NCI-H460 (cell line): ENCODE measurements at regions not wholly inside any gene's neighbourhood (a gene's known extent, or its start where the extent isn't known, plus 50 kb on each side); places are given as distances from the start of the nearest gene placed in this dataset.

ENCODE experiments used
- DNase-seq: peaks from one replicate; pipeline ENCODE4 v3.0.0-alpha.2; 2016; ENCODE audit warnings: low read depth; ENCODE audit errors: extremely low read depth

DNA sequence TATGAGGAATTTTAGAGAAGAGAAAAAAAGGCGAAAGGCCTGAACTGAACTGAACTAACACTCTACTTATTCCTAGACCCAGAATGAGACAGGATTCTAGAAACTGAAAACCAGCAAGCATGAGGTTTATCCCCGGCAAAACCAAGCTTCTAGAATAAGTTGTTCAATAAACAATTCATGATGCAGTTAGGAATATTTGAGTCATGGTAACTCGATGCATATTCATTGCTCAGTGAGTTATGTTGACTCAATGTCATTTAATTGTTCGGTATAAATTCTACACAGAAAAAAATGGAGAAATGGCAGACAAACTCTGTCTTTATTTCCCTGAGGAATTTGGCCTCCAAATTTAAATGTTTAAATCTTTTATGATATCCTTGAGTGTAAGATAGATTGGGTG, 321.5 kb downstream of the SATB2 start:
- no peak for DNase-seq

DNA sequence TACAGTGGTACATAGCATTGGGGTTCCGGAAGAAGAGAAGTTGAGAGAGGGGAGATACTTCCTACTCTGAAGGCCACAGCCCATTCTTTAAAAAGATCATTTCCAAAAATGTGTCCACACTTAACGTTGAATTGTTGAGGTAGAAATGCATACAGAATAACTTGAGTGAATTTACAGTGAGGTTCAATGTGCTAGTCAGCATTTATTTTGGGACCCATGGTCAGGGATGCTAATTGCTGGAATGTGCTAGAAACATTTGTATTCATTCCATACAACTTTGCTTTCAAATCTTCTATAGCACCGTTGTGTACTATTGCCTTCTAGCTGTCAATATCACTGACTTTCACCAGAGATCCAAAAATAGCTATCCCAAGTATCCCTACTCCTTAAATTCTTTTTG, 325.9 kb downstream of the SATB2 start:
- DNase-seq = no peak

DNA sequence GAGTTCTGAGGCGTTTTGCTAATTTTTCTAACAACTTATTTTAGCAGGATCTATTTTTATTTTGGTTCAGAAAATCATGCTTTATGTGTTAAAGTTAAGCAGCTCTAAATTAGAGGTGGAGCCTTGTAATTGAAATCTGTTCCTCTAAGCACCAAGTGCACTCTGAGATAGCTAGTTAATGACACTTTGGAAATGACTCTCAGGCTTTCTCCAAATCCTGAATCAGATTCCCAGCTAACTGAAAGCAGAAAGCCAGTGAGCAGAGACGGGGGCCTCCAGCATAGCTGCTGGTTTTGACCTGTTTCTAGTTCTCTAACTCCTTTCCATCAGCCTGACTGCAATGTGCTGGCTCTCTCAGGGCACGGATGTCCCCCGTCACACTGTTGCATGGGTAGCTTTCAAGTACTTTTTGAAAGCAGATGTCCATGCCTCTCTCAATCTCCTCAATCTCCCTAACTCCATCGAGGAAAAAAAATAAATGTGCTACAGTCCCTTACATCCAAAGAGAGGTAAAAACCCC, 326.5 kb downstream of the SATB2 start:
- DNase-seq = no peak

DNA sequence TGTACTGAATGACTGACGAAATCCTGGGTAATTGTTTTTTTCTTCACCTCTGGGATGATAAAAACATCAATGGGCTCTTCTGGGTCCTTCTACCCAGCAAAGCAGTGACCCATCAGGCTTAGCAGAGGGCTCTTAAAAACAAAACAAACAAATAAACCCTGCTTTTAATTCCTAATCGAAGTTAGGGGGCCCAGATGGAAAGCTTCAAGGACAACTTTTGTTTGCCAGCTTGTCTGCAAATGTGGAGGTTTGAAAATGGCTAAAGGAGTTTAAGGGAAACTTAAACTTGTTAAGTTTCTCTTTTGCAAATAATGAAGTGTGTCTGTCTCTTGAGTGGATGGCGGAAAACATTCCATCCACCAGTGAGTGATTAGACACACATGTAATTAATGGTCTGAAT, 327.2 kb downstream of the SATB2 start:
- DNase-seq = no peak

DNA sequence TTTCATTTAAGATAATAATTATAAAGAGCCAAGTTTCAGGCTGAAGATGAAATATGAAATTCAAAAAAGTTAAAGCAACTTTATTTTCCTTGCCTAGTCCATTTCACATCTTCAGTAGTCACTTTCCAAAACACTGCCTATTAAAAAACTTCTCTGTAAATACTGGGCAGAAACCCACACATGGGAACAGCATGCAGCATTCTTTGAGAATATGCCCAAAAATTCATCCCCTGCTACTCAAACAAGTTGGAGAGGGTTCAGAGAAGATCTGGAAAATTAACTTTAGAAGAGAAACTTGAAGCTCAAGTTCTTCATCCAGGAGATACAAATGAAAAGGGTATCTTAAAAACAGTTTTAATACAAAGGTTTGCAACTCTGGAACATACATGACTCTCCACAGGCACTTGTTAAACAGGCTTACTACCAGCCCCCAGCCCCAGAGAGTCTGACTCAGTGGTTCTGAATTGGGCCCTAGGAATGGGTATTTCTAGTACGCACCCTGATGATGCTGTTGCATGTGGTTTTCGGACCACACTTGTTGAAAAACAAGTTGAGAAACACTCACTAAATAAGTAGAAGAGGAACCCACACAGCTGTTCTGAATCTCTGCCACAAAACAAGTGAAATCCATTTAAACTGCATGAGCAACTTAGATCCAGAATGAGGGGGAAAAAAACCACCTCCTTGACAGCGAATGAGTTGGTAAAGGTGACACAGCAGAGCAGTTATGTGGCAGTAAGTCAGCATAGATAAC, 329.1 kb downstream of the SATB2 start:
- no peak for DNase-seq

DNA sequence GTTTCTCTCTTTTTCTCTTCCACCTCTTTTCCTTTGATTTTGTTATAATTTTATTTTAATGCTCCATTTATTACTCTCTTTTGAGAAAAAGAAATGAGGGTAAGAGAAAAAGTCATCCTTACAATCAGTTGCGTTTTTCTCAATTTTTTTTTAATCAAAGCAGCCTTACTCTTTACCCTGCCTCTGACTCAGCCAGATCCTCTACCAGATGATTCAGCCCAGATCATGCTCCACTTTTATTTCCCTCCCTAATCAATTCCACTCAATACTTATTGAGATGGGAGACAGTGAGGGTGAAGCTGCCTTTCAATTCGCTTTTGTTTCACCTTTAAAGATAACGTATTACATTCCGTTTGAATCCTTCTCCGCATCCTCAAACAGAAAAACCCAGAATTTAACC, 337.9 kb downstream of the SATB2 start:
- no peak for DNase-seq

DNA sequence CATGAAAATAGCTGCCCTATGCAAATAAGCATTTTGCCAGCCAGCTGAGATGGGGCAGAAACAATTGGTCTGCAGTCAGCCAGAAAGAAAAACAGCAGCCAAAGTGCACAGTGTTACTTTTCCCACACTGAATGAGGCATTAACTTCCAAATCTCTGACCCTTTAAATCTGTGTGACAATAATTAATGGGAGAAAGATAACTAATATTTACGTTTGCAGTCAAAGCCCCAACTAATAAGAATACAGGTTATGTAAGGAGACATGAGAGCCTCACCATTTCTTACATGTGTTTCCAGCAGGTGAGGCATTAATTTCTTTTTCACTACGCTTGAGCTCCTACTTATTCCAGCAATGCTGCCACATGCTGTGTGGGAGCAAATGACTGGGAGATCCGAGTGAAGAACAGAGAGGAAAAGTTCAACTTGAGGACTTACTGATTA, 339.0 kb downstream of the SATB2 start:
- no peak for DNase-seq

DNA sequence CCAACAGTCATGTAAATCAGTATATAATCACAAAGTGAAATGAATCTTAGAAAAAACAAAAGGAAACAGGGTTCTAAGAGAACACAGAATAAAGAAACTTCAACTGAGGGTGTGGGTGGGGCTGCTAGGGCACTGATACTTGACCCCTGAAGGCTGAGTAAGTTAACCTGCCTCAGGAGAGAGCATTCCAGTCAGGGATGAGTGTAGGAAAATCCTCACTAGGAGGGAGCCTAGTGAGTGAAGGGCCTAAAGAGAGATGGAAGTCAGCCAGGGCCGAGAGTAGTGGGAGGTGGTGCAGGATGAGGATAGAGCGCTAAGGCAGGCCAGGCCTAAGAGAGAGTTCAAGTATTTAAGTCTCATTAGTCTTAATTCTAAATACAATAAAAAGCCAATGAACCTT, 342.6 kb downstream of the SATB2 start:
- no peak for DNase-seq

DNA sequence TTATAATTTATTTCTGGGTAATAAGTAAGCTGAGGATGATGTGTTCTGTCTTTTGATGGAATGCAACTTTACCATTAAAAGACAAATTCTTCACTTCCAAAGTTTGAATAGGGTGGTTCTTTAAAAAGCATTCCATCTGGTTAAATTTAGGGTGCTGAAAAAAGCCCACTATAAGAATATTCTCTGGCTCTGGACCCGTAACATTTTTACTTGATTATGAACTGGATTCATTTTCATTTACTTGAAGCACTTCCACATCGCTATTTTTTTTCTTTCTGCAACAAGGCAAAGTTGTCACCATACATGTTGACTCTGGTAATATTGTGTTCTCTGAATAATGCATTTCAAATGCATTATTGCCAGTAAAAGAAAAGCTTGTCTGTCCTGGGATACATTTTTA, 344.6 kb downstream of the SATB2 start:
- DNase-seq = no peak

DNA sequence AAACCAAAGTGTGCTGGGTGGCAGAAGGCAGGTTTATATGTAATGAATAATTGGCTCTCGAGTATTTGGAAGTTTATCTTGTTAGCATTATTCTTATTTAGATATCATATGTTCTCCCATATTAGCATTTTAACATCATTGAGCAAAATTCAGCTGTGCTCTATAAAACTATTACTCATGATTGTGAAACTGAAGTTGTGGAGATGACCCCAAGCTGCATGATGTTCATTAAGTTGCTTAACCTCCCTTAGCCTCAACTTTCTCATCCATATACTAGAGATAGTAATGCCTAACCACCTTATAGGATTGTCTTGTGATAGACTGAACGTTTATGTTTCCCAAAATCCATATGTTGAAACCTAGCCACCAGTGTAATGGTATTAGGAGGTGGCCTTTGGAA, 346.3 kb downstream of the SATB2 start:
- DNase-seq = no peak

DNA sequence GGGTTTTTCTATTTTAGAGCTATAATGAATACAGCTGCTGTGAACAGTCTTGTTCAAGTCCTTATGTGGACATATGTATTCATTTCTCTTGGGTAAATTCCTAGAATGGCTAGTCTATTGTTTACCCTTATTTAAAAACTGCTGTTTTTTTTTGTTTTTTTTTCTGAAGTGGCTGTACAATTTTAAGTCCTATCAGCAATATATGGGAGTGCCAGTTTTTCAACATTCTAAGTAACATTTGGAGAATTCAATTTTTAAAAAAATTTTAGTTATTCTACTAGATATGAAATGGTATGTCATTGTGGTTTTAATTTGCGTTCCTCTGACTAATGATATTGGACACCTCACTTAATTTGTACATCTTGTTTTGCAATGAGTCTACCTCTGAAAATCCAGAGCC, 349.7 kb downstream of the SATB2 start:
- DNase-seq = no peak

DNA sequence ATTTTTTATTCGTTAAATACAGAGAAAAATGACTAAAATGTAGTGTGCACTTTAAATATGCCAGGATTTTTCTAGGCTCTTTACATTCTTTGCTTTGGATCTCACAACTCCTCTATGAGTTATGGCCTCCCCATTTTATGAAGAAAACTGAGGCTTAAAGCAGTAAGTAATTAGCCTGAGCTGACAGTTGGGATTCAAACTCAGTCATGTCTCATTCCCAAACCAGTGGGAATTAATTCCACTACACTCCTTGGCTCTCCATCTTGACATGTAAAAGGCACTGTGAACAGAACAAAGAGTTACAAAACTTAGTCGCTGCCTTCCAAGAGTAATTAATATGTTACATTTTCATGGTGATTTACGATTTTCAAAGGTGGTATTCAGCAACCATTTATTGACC, 351.9 kb downstream of the SATB2 start:
- DNase-seq = no peak

DNA sequence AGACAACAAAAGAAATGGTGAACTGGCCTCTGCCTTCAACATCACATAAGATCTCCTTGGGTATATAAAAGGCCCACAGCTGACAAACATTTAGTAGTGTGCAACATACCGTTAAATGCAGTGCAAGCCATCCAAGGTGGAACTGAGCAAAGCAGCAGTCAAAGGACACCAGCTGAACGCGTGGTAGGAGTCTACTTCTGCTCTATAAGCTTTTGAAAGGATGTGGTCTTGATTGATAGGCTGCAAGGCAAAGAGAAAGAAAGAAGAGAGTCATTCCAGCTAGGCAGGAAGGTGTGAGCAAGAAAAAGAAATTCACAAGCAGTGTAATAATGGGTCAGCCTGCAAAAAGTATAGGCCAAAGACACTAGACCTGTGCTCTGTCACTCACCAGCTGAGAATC, 356.3 kb downstream of the SATB2 start:
- DNase-seq = no peak

DNA sequence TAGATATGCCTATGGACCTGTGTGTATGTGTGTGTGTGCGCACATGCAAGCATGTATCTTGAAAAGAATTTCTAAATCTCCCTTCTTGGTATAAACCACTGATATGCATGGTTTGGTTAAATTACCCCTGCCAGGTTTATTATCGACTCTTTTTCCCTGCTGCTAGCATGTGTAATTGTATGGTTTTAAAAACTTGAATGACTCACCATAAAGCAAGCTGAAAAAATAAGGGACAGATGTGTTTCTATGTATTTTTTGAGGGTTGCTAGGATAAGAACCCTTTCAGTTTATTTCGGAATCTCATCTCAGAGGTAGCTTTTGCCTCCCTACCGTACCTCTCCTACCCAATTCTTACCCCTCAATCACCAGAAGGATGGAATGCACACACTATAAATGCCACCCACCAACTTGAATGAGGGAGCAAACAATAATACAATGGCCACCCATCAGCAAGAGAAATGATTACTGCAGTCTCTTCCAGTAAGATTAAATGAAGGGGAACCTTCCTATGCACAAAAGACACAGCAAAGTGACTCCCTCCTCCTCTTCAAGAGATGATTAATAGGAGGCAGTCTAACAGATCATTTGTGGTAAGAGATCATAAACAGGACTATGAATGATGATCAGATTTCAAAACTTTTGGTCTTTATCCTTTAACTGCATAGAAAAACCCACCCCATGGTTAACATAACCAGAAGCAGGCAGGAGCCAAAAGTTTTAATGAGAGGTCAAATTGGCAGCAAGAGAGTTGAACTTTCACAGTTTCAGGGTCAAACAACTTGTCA, 357.2 kb downstream of the SATB2 start:
- no peak for DNase-seq

DNA sequence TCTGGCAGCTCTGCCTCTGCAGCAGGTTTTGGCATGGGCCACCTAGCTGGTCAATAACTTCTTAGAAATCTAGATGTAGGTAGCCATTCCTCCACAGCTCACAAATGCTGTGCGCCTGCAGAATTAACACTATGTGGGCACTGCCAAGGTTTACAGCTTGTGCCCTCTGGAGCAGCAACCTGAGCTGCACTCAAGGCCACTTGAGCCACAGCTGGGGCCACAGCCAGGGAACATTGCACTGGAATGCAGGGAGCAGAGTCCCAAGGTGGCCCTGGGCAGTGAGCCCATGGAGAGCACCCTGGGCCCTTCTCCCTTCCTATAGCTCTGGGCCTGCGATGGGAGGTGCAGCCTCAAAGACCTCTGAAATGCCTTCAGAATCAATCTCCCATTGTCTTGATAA, 365.3 kb downstream of the SATB2 start:
- DNase-seq = no peak

DNA sequence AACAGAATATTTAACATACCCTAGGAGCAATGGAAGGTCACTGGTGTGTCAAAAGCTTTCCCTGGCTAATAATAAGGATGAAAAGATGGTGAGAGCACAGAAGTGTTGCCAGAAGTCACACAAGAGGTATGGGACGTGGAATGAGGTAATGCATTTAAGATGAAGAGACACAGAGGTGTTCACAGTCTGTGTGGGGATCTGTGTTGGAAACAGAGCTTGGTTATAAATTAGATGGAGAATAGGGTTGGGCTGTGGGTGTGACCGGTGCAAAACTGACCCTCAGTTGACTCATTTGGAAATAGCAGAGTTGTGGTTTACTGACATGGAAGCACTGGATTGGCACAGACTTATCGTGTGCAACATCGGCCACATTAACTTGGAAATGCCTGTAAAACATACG, 372.5 kb downstream of the SATB2 start:
- DNase-seq = no peak

DNA sequence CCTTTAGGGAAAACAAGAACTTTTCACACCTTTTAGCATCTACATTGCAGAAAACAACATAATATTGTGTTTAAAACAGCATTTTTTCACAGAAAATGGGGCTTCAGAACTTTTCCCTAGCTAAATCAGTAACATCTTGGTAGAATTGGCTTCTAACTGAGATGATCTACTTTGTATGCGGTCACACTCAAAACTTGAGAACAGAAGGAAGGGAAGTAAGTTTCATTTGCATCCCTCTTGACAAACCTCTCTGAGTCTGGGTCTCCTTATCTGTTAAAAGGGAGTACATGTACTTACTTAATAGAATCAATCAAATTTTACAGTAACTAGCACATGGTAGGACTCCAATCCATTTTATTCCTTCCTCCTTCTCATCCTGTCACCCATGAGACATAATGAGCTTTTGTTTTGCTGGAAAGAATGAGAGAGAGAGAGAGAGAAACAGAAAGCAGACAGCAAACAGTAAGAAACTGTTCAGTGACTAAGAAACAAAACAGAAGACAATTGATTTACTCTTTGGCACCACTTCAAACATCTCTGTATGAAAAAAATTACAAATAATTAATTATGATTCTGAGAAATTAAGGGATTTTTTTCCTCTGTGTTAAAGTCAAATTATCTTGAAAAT, 387.3 kb downstream of the SATB2 start:
- DNase-seq = no peak

DNA sequence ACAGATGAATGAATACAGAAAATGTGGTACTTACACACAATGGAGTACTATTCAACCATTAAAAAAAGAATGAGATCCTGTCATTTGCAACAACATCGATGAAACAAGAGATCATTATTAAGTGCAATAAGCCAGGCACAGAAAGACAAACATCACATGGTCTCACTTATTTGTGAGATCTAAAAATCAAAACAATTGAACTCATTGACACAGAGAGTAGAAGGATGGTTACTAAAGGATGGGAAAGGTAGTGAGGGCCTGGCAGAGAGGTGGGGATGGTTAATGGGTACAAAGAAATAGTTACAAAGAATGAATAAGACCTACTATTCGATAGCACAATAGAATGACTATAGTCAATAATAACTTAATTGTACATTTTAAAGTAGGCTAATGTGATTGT, 393.5 kb downstream of the SATB2 start:
- DNase-seq = no peak

DNA sequence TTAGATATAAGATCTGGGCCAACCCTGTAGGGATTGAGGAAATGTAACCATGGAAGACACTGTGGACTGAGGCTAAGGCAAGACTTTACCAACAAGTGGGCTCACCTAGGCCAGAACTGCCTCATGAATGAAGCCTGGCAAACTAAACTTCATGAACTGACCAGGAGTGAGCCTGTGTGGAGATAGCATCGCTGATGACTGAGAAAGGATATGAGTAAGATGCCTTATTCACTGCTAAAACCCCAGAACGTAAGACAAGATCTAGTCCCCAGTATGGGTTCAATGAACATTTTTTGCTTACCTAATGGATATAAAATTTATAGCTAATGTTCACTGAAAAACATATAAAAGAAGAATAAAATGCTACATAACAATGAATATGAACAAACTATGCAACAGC, 399.8 kb downstream of the SATB2 start:
- DNase-seq = no peak

DNA sequence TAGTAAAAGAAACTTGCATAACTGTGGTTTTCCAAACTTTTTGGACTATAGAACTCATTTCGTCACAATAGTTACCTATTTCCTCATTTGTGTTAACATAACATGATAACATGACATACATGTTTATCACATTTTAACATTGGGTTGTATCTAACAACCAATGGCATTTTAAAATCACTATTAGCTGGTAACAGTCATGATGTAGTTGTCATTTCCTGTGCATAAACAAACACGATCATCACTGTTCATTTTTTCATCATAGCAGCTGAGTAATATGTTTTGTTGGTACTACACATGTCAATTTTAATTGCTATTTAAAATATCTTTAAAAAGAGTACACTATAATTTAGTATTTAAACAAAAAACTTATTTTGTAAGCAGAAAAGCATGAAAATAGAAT, 402.4 kb downstream of the SATB2 start:
- no peak for DNase-seq

DNA sequence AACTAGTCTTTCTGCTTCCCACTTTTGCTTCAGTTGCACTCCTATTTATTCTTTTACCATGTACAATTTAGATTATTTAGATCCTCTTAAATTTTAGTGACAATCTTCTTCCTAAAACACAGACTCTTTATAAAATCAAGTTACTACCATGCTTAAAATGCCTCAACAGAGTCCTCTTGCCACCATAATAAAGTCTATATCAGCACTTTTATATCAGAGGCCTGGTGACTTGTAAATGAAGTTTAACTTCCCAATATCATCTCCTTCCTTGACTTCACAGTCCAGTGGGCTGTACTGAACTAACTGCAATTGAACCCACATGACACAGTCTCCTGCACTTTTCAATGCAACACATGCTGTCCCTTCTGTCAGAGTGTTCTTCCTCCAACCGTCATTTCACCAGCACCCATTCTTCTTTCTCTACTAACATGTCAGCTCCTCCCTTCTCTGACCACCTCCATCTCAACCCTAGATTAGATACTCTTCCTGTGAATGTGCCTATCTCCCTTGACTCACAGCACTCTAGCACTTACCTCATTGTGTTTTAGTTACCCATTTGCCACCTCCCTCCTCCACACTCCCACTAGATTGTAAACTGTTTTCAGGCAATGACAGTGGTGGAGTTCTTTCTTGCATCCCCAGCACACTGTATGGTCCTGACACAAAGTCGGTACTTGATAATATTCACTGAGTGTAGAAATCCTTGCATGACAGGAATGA, 414.9 kb downstream of the SATB2 start:
- no peak for DNase-seq
